COLO668 (cell line): ENCODE measurements at regions not wholly inside any gene's neighbourhood (a gene's known extent, or its start where the extent isn't known, plus 50 kb on each side); places are given as distances from the start of the nearest gene placed in this dataset.

Experiments used
- DNase-seq: peaks from one replicate; lab custom pipeline; 2025; ENCODE audit not compliant: unreplicated experiment; lab: John Stamatoyannopoulos, UW

DNA sequence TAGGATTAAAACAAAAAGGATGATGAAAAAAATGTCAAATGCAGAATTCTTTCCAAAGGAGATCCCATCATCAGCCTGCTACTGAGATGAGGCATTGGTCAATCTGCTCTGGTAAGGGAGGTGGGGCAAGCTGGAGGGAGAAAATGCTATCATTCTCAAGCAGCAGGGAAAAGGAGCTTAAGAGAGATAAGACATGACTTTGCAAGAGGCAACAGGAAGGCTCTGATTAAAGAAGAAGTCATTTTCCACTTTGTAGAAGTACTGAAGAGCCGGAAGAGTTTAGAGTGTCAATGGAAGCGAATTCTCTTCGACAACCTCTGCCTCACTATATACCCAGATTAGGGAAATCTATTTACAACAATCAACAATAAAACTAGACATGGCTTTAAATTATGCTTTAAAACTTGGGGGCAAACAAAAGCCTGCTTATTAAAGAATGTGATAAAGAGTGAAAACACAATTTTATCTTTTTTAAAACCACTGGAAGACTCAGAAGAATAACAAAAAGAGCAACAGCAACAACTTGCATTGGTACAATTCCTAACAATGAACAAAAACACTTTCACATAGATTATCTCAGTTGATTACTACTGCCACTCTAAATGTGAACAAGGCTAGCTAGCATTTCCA is 81.8 kb upstream of the NANOGP8 start:
- no peak for DNase-seq

DNA sequence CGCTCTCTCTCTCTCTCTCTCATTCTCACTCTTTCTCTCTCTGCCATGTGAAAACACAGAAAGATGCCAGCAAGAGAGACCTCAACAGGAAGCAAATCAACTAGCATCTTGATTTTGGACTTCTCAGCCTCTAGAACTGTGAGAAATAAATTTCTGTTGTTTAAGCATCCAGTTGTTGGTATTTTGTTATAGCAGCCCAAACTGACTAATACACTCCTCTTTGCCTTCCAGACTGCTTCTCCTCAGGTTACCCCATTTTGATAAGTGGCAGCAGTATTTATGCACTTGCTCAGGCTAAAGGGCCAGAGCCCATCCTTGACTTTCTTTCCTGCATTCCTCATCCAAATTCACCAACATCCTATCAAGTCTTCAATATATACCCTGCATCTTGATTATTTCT is 76.6 kb upstream of the NANOGP8 start:
- no peak for DNase-seq

DNA sequence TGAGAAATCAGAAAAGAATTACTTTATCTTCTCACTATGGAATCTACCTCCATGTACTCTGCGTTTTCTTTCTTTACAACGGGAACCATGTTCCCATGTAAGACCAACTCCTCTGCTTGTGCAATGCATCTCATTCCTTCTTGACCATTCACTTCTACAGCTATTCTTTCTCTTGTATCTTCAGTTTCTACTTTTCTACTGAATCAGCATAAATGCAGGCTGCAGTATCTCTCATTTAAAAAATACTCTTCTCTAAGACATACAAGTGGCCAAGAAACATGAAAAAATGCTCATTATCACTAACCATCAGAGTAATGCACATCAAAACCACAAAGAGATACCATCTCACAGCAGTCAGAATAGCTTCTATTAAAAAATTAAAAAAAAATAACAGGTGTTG is 74.1 kb upstream of the NANOGP8 start:
- DNase-seq = no peak

- no peak for DNase-seq
Measured at GRCh38 chr15:35151782-35152181, 66.7 kb upstream of the NANOGP8 start.

- DNase-seq = no peak
Measured at GRCh38 chr15:35151381-35151780, 66.3 kb upstream of the NANOGP8 start.

GRCh38 chr15:35150361-35150760 is 65.3 kb upstream of the NANOGP8 start:
- DNase-seq = no peak

DNA sequence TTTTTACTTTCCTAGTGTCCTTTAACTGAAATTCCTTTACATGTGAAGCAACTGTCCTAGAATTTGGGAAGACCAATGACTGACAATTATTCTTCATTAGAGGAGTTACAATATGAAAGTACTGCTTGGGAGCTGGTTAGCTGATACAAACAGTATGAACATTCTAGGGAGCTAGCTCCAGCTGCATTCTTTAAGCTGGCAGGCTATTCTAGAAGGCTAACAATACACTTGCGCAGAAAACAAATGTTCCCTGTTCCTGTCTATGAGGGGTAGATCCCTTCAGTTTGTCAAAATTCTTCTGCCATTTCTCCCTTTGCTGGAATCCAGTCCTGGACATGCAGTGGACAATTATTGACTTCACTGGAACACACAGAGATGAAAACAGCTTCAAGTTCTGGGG is 60.2 kb upstream of the NANOGP8 start:
- no peak for DNase-seq

DNA sequence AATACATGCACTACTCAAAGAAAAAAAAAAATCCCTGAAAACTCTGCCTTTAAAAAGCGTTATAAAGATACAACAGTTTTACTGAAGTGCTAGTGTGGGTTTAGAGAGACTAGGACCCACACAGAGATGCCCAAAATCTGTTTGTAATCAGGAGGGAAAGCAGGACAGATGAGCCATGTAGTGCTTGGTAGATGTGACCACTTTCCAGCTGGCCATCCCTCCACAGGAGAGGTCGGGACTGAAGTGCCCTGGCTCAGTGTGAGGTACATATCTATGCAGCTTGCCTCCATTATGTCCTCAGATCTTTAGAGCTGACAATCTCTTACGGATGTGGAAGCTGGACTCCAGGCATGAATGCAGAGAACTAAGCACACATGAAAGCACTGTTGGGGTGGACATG is 57.5 kb upstream of the NANOGP8 start:
- no peak for DNase-seq

DNA sequence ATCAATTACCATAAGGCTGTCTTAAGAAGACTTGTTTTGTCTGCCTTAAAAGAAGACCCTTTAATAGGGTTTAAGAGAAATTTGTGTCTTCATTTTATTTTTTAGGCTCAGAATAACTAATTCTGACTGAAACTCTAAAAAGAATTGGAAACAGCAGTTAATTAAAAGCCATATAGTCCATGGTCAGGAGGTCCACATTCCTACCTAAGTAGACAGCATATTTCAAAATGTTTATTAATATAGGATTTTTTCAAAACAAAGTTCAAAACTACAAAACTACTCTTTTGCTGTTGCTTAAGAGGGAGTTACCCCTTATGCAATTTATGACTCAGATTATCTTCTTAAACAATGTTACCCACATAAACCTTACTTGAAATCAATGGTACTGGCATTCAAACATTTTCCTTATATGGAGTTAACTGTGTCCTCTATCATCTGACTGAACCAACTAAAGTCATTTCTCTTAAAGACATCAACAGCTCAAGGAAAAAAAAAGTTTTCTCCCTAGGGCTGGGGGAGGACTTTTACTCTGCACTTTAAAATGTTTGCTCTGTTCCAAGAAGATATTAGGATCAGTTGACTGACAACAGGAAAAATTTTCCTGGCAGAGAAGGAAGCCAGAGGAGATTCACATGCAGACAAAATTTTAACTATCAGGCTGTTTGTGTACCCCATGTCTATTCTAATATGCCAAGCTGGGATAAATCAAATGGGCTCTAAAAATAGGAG is 56.8 kb upstream of the NANOGP8 start:
- DNase-seq = no peak

DNA sequence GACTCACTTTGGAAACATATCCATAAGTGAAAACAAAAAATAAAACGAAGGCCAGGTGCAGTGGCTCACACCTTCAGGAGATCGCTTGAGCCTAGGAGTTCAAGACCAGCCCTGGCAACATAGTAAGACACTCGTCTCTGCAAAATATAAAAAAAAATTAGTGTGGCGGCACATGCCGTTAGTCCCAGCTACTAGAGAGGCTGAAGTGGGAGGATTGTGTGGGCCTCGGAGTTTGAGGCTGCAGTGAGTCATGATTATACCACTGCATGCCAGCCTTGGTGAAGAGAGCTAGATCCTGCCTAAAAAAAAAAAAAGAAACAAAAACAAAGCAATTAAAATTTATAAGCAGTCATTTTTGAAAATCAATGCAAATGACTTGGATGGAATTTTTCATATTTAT is 54.7 kb upstream of the NANOGP8 start:
- DNase-seq = no peak

GRCh38 chr15:35137190-35137574 is 52.1 kb upstream of the NANOGP8 start:
- no peak for DNase-seq

DNA sequence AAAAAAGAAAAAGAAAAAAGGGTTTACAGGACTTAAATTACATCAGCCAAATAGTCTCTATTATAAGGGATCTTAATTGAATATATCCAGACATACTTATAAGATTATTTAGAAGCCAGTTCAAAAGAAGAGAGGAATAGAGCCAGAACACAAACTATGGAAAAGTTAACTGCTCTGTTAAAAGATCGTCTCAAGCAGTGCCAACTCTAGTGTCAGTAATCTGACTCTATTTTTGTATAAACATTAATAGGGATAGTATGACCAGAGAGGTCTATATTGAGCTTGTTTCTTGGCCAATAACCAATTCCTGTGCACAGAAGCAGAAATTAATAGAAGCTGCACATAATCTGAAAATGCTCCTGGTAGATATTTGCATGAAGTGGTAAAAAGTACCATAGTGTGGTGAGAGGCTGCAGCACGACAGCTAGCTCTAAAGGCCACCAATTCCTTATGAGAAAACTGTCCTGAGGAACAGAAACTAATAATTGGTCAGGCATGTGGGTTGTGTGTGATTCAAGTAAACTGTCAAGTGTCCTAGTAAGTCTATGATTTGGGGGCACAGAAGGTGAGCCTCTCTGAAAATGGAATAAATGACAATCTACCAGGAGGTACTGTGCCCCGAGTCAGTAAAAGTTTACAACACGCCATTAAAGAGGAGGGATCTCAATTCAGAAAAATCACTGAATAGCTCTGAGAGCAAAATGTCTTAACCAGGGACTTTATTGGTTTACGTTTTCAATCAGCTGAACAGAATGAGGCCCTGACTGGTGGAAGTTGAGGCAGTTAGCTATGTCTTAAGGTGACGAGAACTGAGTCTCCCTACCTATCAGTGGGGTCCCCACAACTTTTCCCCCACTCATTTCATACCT is 51.5 kb upstream of the NANOGP8 start:
- DNase-seq = no peak
